ENCODE measurements at regions not wholly inside any gene's neighbourhood (a gene's known extent, or its start where the extent isn't known, plus 50 kb on each side); places are given as distances from the start of the nearest gene placed in this dataset.

DNA sequence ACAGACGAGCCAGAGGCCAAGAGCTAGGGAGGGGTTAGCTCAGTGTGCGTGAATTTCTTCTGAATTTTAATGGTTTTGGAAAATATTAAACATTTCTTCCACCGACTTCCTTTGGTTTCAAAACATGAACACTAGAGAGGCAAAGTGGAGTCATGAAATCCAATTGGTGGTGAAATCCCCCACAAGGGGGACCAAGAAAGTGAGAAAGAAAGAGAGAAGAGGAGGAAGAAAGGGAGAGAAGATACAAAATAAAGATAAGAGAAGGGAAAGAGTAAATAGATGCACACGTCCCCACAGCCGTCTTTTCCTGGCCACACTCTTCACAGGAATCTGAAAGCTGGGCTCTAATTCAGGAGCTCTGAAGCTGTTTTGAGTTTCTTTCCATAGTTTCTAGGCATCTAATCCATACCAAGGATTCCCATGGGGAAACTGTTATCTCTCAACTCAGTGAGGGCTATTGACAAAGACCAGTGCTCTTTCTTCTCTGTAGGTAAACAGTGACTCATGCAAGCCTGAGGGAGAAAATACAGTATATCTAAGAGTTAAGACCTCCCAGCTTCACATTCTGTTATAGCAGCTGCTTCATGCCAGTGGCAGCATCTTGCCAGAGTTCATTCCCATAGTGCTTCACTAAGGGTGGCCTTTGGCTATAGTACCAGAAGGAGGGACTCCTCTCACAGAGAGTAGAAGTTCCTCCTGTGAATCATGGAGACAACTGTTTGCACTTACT is 115.8 kb upstream of the LIFR start:
- H3K36me3 ChIP-seq = no peaks in the 10 kb centered on the region
- intact Hi-C loops (cut with DNase I; ENCODE audit: low total_unique reads) = loop anchor here (5.0 kb wide), 1 partner anchor 135 kb away; no protein-coding TSS in a partner anchor
- DNase-seq (no peak), ATAC-seq (no peak)
- H3K9me3 ChIP-seq = no peaks in the 10 kb centered on the region
- no peaks in the 10 kb centered on the region for H3K27me3 ChIP-seq
- H3K4me3 ChIP-seq = no peak overlapping the region
- no peak for TF ChIP-seq POLR2A (IDR thresholded peaks at IDR 0.05)
- TF ChIP-seq, protein P1, sequence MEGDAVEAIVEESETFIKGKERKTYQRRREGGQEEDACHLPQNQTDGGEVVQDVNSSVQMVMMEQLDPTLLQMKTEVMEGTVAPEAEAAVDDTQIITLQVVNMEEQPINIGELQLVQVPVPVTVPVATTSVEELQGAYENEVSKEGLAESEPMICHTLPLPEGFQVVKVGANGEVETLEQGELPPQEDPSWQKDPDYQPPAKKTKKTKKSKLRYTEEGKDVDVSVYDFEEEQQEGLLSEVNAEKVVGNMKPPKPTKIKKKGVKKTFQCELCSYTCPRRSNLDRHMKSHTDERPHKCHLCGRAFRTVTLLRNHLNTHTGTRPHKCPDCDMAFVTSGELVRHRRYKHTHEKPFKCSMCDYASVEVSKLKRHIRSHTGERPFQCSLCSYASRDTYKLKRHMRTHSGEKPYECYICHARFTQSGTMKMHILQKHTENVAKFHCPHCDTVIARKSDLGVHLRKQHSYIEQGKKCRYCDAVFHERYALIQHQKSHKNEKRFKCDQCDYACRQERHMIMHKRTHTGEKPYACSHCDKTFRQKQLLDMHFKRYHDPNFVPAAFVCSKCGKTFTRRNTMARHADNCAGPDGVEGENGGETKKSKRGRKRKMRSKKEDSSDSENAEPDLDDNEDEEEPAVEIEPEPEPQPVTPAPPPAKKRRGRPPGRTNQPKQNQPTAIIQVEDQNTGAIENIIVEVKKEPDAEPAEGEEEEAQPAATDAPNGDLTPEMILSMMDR (IDR thresholded peaks at IDR 0.05 in 4 of 5, conservative IDR thresholded peaks at IDR 0.05 in 1 of 5) = no peak
- H3K27ac ChIP-seq = no peak overlapping the region
- peaks cover 0 to 5% of the 10 kb centered on the region in 2 donors for H3K4me1 ChIP-seq
- in situ Hi-C loops (cut with MboI; ENCODE audit: low sequenced_read_pairs in 4 of 4) = loop anchor here in 2 of 4 donors (10.0 to 25.0 kb wide), 2 partner anchors 110 to 237 kb away; partner anchors contain the start of gene LIFR (in 1 of the 2)

DNA sequence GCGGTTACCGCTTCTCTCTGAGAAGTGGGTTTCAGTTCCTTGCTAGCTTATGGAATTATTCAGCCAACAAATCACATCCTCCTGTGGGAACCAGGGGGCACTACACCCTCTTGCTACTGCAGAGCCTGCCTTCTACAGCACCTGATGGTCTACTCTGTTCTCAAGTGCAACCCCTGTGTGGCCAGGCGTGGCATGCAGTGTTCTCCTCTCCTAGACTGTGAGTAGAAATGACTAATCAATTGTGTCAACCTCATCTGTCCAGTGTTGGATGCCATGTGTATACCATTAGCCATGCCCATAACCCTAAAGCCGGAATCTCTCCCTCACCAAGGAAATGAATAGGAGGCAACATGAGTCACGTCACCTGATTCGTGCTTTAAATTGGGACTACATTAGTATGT is 117.2 kb upstream of the LIFR start:
- intact Hi-C loops (cut with DNase I; ENCODE audit: low total_unique reads) (loop anchor here (5.0 kb wide), 1 partner anchor 134 kb away; no protein-coding TSS in a partner anchor), in situ Hi-C loops (cut with MboI; ENCODE audit: low sequenced_read_pairs in 4 of 4) (loop anchor here in 2 of 4 donors (10.0 to 25.0 kb wide), 2 partner anchors 111 to 239 kb away; partner anchors contain the start of gene LIFR (in 1 of the 2))

DNA sequence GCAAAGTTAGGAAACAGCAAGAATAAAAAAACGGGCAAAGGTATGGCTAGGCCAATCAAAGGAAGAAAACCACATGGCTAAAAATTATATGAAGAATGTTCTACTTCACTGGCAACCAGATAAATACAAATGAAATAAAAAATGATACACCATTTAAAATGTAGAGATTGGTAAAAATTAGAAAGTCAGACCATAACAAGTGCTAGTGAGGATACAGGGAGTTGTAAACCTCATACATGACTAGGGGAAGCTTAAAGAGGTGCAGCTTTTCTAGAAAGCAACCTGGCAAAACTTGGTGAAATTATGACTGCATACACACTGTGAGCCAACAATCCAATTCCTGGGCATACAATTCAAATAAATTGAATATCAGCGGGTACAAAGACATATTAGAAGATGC is 119.0 kb upstream of the LIFR start:
- TF ChIP-seq, protein P1 (IDR thresholded peaks at IDR 0.05 in 4 of 5, conservative IDR thresholded peaks at IDR 0.05 in 1 of 5) = no peak
- TF ChIP-seq POLR2A (IDR thresholded peaks at IDR 0.05) = no peak
- H3K4me3 ChIP-seq = no peak overlapping the region
- DNase-seq (no peak), ATAC-seq (no peak)
- no peaks in the 10 kb centered on the region for H3K27me3 ChIP-seq
- no peak overlapping the region for H3K27ac ChIP-seq
- H3K4me1 ChIP-seq = peaks cover 0 to 5% of the 10 kb centered on the region in 2 donors
- intact Hi-C loops (cut with DNase I; ENCODE audit: low total_unique reads) (no loop called here), in situ Hi-C loops (cut with MboI; ENCODE audit: low sequenced_read_pairs in 4 of 4) (loop anchor here in 1 of 4 donors (10.0 kb wide), 1 partner anchor 241 kb away; no protein-coding TSS in a partner anchor)
- no peaks in the 10 kb centered on the region for H3K36me3 ChIP-seq
- no peaks in the 10 kb centered on the region for H3K9me3 ChIP-seq

More for the DNA sequence above, 117.2 kb upstream of the LIFR start:
- TF ChIP-seq, protein P1 (IDR thresholded peaks at IDR 0.05 in 4 of 5, conservative IDR thresholded peaks at IDR 0.05 in 1 of 5) = peak in 1 of 5 experiments; percentile 13
- no peak for TF ChIP-seq POLR2A (IDR thresholded peaks at IDR 0.05)
- Histone ChIP-seq H3K9me3 (no peaks in the 10 kb centered on the region), H3K27me3 (no peaks in the 10 kb centered on the region), H3K4me1 (peaks cover 0 to 5% of the 10 kb centered on the region in 2 donors), H3K4me3 (no peak overlapping the region), H3K27ac (no peak overlapping the region), H3K36me3 (no peaks in the 10 kb centered on the region)
- DNase-seq = no peak
- ATAC-seq = no peak

DNA sequence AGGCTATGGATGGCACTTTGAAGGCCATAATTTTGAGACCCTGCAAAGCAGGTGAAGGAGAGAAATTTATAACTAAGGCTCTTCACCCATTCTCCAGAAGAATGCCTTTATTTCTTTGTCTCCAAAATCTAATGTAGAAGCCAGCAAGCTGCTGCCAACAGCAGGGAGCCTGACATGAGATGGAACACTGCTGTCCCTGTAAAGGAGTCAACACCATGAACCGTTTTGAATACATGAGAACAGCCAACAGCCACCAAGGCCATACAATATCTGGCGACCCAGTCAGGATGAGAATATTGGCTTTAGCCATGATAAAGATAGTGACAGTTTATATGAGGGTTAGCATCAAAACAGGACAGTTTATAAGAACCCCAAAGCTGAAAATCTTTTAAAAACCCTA is 121.2 kb upstream of the LIFR start:
- TF ChIP-seq POLR2A (IDR thresholded peaks at IDR 0.05) = no peak
- TF ChIP-seq, protein P1 (IDR thresholded peaks at IDR 0.05 in 4 of 5, conservative IDR thresholded peaks at IDR 0.05 in 1 of 5) = no peak
- ATAC-seq (no peak), DNase-seq (no peak)
- no peaks in the 10 kb centered on the region for H3K4me1 ChIP-seq
- no peaks in the 10 kb centered on the region for H3K9me3 ChIP-seq
- H3K4me3 ChIP-seq = no peak overlapping the region
- intact Hi-C loops (cut with DNase I; ENCODE audit: low total_unique reads) = no loop called here
- in situ Hi-C loops (cut with MboI; ENCODE audit: low sequenced_read_pairs in 4 of 4) = loop anchor here in 1 of 4 donors (10.0 kb wide), 1 partner anchor 243 kb away; no protein-coding TSS in a partner anchor
- no peaks in the 10 kb centered on the region for H3K36me3 ChIP-seq
- H3K27ac ChIP-seq = no peak overlapping the region
- H3K27me3 ChIP-seq = no peaks in the 10 kb centered on the region
